H1 (cell line): ENCODE measurements at regions not wholly inside any gene's neighbourhood (a gene's known extent, or its start where the extent isn't known, plus 50 kb on each side); places are given as distances from the start of the nearest gene placed in this dataset.

Source experiments
- CTCF ChIA-PET: fragments of 300-600 bp; sonication (Branson Sonifier 250); formaldehyde crosslinking; loops from one replicate; lab custom pipeline; 2021; ENCODE audit not compliant: partially characterized antibody; lab: Charles Lee
- POLR2A ChIA-PET: fragments of 300-600 bp; sonication (Branson Sonifier 250); formaldehyde crosslinking; loops from one replicate; lab custom pipeline; 2021; ENCODE audit warnings: inconsistent platforms; ENCODE audit not compliant: partially characterized antibody; lab: Charles Lee
- DNase-seq, 2 experiments: peaks; one replicate each; pipeline versions ENCODE4 v3.0.0 to v3.0.0-alpha.2; 2010 to 2022; ENCODE audit warnings: low spot score in 2 of 2, low read depth in 1 of 2, mixed read lengths in 1 of 2
- FAIRE-seq: peaks from 2 replicates; lab custom pipeline; 2011; peaks lifted over from hg19 to GRCh38; lab: Jason Lieb, UNC
- H2AFZ ChIP-seq: 2 replicates; pipeline ENCODE4 v1.8.1; 2012; ENCODE audit warnings: low read length, inconsistent platforms
- H2AK5ac ChIP-seq: 2 replicates; pipeline ENCODE4 v1.6.1; 2013; ENCODE audit warnings: low read depth, low read length
- H2BK120ac ChIP-seq: replicated peaks from 2 replicates; pipeline ENCODE3; 2013; ENCODE audit warnings: low read depth, low read length, inconsistent platforms
- H2BK12ac ChIP-seq: 2 replicates; pipeline ENCODE4 v1.6.1; 2013; ENCODE audit warnings: low read depth, low read length
- H2BK15ac ChIP-seq: 2 replicates; pipeline ENCODE4 v1.6.1; 2013; ENCODE audit warnings: low read length
- H2BK20ac ChIP-seq: 2 replicates; pipeline ENCODE4 v1.6.1; 2013; ENCODE audit warnings: low read length
- H2BK5ac ChIP-seq: 2 replicates; pipeline ENCODE4 v1.6.1; 2013; ENCODE audit warnings: low read depth, low read length
- H3K14ac ChIP-seq: 2 replicates; pipeline ENCODE4 v1.6.1; 2013; ENCODE audit warnings: inconsistent platforms; ENCODE audit not compliant: insufficient read length
- H3K18ac ChIP-seq: 2 replicates; pipeline ENCODE4 v1.6.1; 2013; ENCODE audit warnings: low read length; ENCODE audit errors: extremely low read depth
- H3K23ac ChIP-seq: 2 replicates; pipeline ENCODE4 v1.6.1; 2013; ENCODE audit warnings: inconsistent platforms; ENCODE audit not compliant: insufficient read length
- H3K23me2 ChIP-seq: 2 replicates; pipeline ENCODE4 v1.6.1; 2013; ENCODE audit warnings: low read depth, low read length
- H3K27ac ChIP-seq: 2 replicates; pipeline ENCODE4 v1.6.1; 2011; ENCODE audit warnings: low read depth, low read length, inconsistent platforms
- H3K27me3 ChIP-seq, 4 experiments: replicated peaks in 1 of 4; 1 replicate in 1 of 4; 2 replicates in 3 of 4; pipeline versions ENCODE4 v1.6.1 to v1.8.1; 2011 to 2013; ENCODE audit warnings: low read length in 3 of 4, mild to moderate bottlenecking in 3 of 4, inconsistent platforms in 2 of 4, mixed read lengths in 2 of 4, moderate library complexity in 1 of 4; ENCODE audit not compliant: control insufficient read depth in 3 of 4, insufficient read depth in 3 of 4; ENCODE audit errors: extremely low read depth in 1 of 4
- H3K36me3 ChIP-seq, 4 experiments: 2 replicates each; pipeline versions ENCODE4 v1.6.1 to v1.8.1; 2011 to 2013; ENCODE audit warnings: mild to moderate bottlenecking in 4 of 4, low read length in 3 of 4, moderate library complexity in 2 of 4, control low read depth in 1 of 4, inconsistent platforms in 1 of 4; ENCODE audit not compliant: insufficient read depth in 4 of 4, control insufficient read depth in 2 of 4
- H3K4ac ChIP-seq: replicated peaks from 2 replicates; pipeline ENCODE3; 2013; ENCODE audit warnings: low read length, low read depth, mixed read lengths, inconsistent platforms; ENCODE audit not compliant: insufficient read length
- H3K4me1 ChIP-seq, 4 experiments: replicated peaks in 1 of 4; 1 replicate in 1 of 4; 2 replicates in 3 of 4; pipeline versions ENCODE4 v1.6.1 to v1.8.1; 2011 to 2013; ENCODE audit warnings: low read length in 3 of 4, inconsistent platforms in 2 of 4, mixed read lengths in 1 of 4; ENCODE audit not compliant: insufficient read depth in 4 of 4, control insufficient read depth in 3 of 4
- H3K4me2 ChIP-seq, 2 experiments: 2 replicates each; pipeline versions ENCODE4 v1.6.1 to v1.8.1; 2011 to 2013; ENCODE audit warnings: low read depth in 2 of 2, low read length in 2 of 2, control low read depth in 1 of 2, inconsistent platforms in 1 of 2, mild to moderate bottlenecking in 1 of 2; ENCODE audit not compliant: insufficient read depth in 1 of 2
- H3K4me3 ChIP-seq, 4 experiments: fragments of 200-600, 300-600 bp in 1 of 4; sonication (generic), shearing (Covaris generic), sonication (Bioruptor Twin) in 1 of 4; 2 replicates each; pipeline versions ENCODE4 v1.5.1 to v1.8.1; 2011 to 2016; ENCODE audit warnings: low read length in 4 of 4, low read depth in 3 of 4, control low read depth in 2 of 4, inconsistent platforms in 2 of 4, mild to moderate bottlenecking in 2 of 4, mixed read lengths in 1 of 4, moderate library complexity in 1 of 4; ENCODE audit not compliant: insufficient read depth in 2 of 4; ENCODE audit errors: extremely low read depth in 1 of 4
- H3K56ac ChIP-seq: replicated peaks from 2 replicates; pipeline ENCODE3; 2013; ENCODE audit warnings: low read depth, mild to moderate bottlenecking, mixed read lengths, low read length, inconsistent platforms; ENCODE audit not compliant: insufficient read length
- H3K79me1 ChIP-seq: 2 replicates; pipeline ENCODE4 v1.6.1; 2013; ENCODE audit warnings: low read depth, low read length, control low read depth
- H3K79me2 ChIP-seq, 2 experiments: 2 replicates each; pipeline versions ENCODE4 v1.6.1 to v1.8.1; 2012 to 2013; ENCODE audit warnings: low read length in 2 of 2, mild to moderate bottlenecking in 2 of 2, inconsistent platforms in 1 of 2; ENCODE audit not compliant: insufficient read depth in 2 of 2, control insufficient read depth in 1 of 2
- H3K9ac ChIP-seq, 4 experiments: replicated peaks in 1 of 4; 1 replicate in 1 of 4; 2 replicates in 3 of 4; pipeline versions ENCODE4 v1.6.1 to v1.8.1; 2011 to 2013; ENCODE audit warnings: low read depth in 3 of 4, low read length in 3 of 4, control low read depth in 2 of 4, mild to moderate bottlenecking in 2 of 4, moderate library complexity in 2 of 4, inconsistent platforms in 1 of 4; ENCODE audit errors: extremely low read depth in 1 of 4
- H3K9me3 ChIP-seq, 2 experiments: 2 replicates each; pipeline versions ENCODE4 v1.6.1 to v1.8.1; 2012 to 2013; ENCODE audit warnings: mild to moderate bottlenecking in 2 of 2, moderate library complexity in 2 of 2, control low read depth in 1 of 2, inconsistent platforms in 1 of 2, low read depth in 1 of 2, low read length in 1 of 2, mixed read lengths in 1 of 2; ENCODE audit not compliant: insufficient read depth in 2 of 2
- H4K20me1 ChIP-seq, 2 experiments: replicated peaks in 1 of 2; 2 replicates each; pipeline versions ENCODE3 to v1.8.1; 2011 to 2013; ENCODE audit warnings: inconsistent platforms in 2 of 2, low read length in 2 of 2, mild to moderate bottlenecking in 1 of 2; ENCODE audit not compliant: insufficient read depth in 2 of 2, control insufficient read depth in 1 of 2
- H4K5ac ChIP-seq: 2 replicates; pipeline ENCODE4 v1.6.1; 2013; ENCODE audit warnings: low read length, low read depth, mixed read lengths, inconsistent platforms; ENCODE audit not compliant: insufficient read length
- H4K8ac ChIP-seq: 2 replicates; pipeline ENCODE4 v1.8.0; 2013; ENCODE audit warnings: mild to moderate bottlenecking, moderate library complexity, low read length, inconsistent platforms; ENCODE audit not compliant: insufficient read depth; ENCODE audit errors: extremely low read depth
- H4K91ac ChIP-seq: replicated peaks from 2 replicates; pipeline ENCODE3; 2013; ENCODE audit warnings: low read length, mixed read lengths, inconsistent platforms; ENCODE audit not compliant: insufficient read length
- JUND ChIP-seq: IDR thresholded peaks from 2 replicates; pipeline ENCODE4 v1.6.1; 2011; ENCODE audit warnings: mild to moderate bottlenecking, improper control_type of control experiment, low read length
- WGBS, 2 experiments: shearing (Covaris generic) in 1 of 2; methylation state at CpG; one replicate each; pipeline versions ENCODE4 v1.1.6 to v1.1.7; 2013 to 2015; ENCODE audit warnings: low lambda C conversion rate in 2 of 2, mixed read lengths in 2 of 2, inconsistent platforms in 1 of 2, low coverage in 1 of 2, missing lambda C conversion rate in 1 of 2; ENCODE audit not compliant: insufficient replicate concordance in 2 of 2, insufficient coverage in 1 of 2, insufficient read length in 1 of 2; ENCODE audit errors: extremely low coverage in 1 of 2, missing lambda C conversion rate in 1 of 2; 5-methylcytosine and 5-hydroxymethylcytosine counted together
- TF ChIP-seq, protein P1 (sequence below): IDR thresholded peaks from 2 replicates; pipeline ENCODE4 v1.6.1; 2012; ENCODE audit warnings: inconsistent platforms

- H3K4me3 ChIP-seq, result peak overlapping the region; percentile 73 to 85 (median 78)
- H3K4me2 ChIP-seq, result peak overlapping the region; percentile 67 to 85
- H2AFZ ChIP-seq, result peak overlapping the region; percentile 63; the same call in 1 of the 2 replicates
- no peaks in the 10 kb centered on the region for H3K9me3 ChIP-seq
- H3K4me1 ChIP-seq, result peaks cover 2 to 8% (median 5%) of the 10 kb centered on the region in 4 experiments; a peak in 6 of 7 replicates
- H3K79me1 ChIP-seq, result no peaks in the 10 kb centered on the region
- H2BK15ac ChIP-seq, result no peak overlapping the region
- peak overlapping the region; percentile 85 for H4K8ac ChIP-seq
- H3K18ac ChIP-seq, result no peak overlapping the region
- H2BK20ac ChIP-seq, result no peak overlapping the region
- H4K5ac ChIP-seq, result peak overlapping the region; percentile 39
- no peak overlapping the region for H2BK12ac ChIP-seq
- peak overlapping the region; percentile 82; the same call in 1 of the 2 replicates for H2BK5ac ChIP-seq
- POLR2A ChIA-PET, result interaction anchor here (0.6 to 1.3 kb wide), 5 partner anchors 13 to 166 kb away, joined by 3 to 5 read pairs (median 3); partner anchors contain the start of gene ARID1B
- H3K23me2 ChIP-seq, result peaks cover 2% of the 10 kb centered on the region; the same call in 1 of the 2 replicates
- no peak overlapping the region for H3K14ac ChIP-seq
- H3K56ac ChIP-seq, result peak overlapping the region; percentile 75
- no peaks in the 10 kb centered on the region for H4K20me1 ChIP-seq
- H3K4ac ChIP-seq, result peak overlapping the region; percentile 22
- H3K23ac ChIP-seq, result no peak overlapping the region
- H3K27me3 ChIP-seq, result no peaks in the 10 kb centered on the region; a peak in 1 of 7 replicates
- no peaks in the 10 kb centered on the region for H3K79me2 ChIP-seq
- DNase-seq (peak in 1 of 2 experiments; percentile 79), FAIRE-seq (no peak)
- no peaks in the 10 kb centered on the region for H3K36me3 ChIP-seq
- H3K9ac ChIP-seq, result peak overlapping the region; percentile 62 to 81 (median 76)
- H3K27ac ChIP-seq, result peak overlapping the region; percentile 82; the same call in 1 of the 2 replicates
- 1% methylated on average over 56 of the region's 105 CpGs; no CpG with 5 or more reads in 1 of the 2 experiments for WGBS, 2 experiments
- CTCF ChIA-PET, result interaction anchor here (0.7 to 1.4 kb wide), 2 partner anchors 122 to 1522 kb away, joined by 3 to 5 read pairs; no protein-coding TSS in a partner anchor
- H2BK120ac ChIP-seq, result no peak overlapping the region
- no peak overlapping the region for H2AK5ac ChIP-seq
- H4K91ac ChIP-seq, result peak overlapping the region; percentile 88
- no peak for TF ChIP-seq JUND
- TF ChIP-seq, protein P1, sequence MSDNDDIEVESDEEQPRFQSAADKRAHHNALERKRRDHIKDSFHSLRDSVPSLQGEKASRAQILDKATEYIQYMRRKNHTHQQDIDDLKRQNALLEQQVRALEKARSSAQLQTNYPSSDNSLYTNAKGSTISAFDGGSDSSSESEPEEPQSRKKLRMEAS, result no peak; the same call in 1 of the 2 replicates
These were observed 90.0 kb upstream of the ARID1B start for GRCh38 chr6:156686995-156687788.
